Hepatocyte (in vitro differentiated cells): ENCODE measurements at regions not wholly inside any gene's neighbourhood (a gene's known extent, or its start where the extent isn't known, plus 50 kb on each side); places are given as distances from the start of the nearest gene placed in this dataset.

Source experiments
- EZH2 ChIP-seq: fragments of 200-600 bp; sonication (generic); IDR thresholded peaks from 2 replicates; pipeline ENCODE4 v1.6.1; 2016; ENCODE audit warnings: antibody characterized with exemption, mild to moderate bottlenecking, borderline replicate concordance
- TF ChIP-seq, protein P1 (sequence below): fragments of 200-600 bp; sonication (generic); IDR thresholded peaks from 2 replicates; pipeline ENCODE4 v1.5.1; 2016; ENCODE audit warnings: antibody characterized with exemption, mild to moderate bottlenecking; ENCODE audit not compliant: poor library complexity

- TF ChIP-seq, protein P1, sequence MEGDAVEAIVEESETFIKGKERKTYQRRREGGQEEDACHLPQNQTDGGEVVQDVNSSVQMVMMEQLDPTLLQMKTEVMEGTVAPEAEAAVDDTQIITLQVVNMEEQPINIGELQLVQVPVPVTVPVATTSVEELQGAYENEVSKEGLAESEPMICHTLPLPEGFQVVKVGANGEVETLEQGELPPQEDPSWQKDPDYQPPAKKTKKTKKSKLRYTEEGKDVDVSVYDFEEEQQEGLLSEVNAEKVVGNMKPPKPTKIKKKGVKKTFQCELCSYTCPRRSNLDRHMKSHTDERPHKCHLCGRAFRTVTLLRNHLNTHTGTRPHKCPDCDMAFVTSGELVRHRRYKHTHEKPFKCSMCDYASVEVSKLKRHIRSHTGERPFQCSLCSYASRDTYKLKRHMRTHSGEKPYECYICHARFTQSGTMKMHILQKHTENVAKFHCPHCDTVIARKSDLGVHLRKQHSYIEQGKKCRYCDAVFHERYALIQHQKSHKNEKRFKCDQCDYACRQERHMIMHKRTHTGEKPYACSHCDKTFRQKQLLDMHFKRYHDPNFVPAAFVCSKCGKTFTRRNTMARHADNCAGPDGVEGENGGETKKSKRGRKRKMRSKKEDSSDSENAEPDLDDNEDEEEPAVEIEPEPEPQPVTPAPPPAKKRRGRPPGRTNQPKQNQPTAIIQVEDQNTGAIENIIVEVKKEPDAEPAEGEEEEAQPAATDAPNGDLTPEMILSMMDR: no peak
- TF ChIP-seq EZH2: no peak
These were observed 86.6 kb upstream of the RANBP3L start for GRCh38 chr5:36388288-36388687.
